SK-N-SH (cell line): ENCODE measurements at regions not wholly inside any gene's neighbourhood (a gene's known extent, or its start where the extent isn't known, plus 50 kb on each side); places are given as distances from the start of the nearest gene placed in this dataset.

ENCODE experiments used
- CTCF ChIA-PET: fragments of 300-600, 350-600 bp; formaldehyde crosslinking; extraction: SDS; loops from one replicate; lab custom pipeline; 2021; lab: Yijun Ruan, JAX
- POLR2A ChIA-PET: fragments of 350-600 bp; sonication (Branson Sonifier 250); formaldehyde crosslinking; extraction: SDS; loops from one replicate; lab custom pipeline; 2020; ENCODE audit warnings: antibody characterized with exemption, inconsistent platforms; lab: Yijun Ruan, JAX
- DNase-seq: peaks from one replicate; pipeline ENCODE4 v3.0.0; 2012
- H2AFZ ChIP-seq: fragments of 200-600 bp; sonication (generic); 2 replicates; pipeline ENCODE4 v1.8.1; 2016; ENCODE audit warnings: antibody characterized with exemption, mild to moderate bottlenecking, low read depth
- H3F3A ChIP-seq: fragments of 200-600 bp; sonication (generic); replicated peaks from 2 replicates; pipeline ENCODE3; 2016; ENCODE audit warnings: antibody characterized with exemption, mild to moderate bottlenecking; ENCODE audit not compliant: insufficient read depth
- H3K27ac ChIP-seq, 2 experiments: fragments of 200-500 bp in 1 of 2; fragments of 200-600 bp in 1 of 2; sonication (Bioruptor generic) in 1 of 2; sonication (generic), shearing (Covaris generic) in 1 of 2; 2 replicates each; pipeline versions ENCODE4 v1.5.1 to v1.6.1; 2014 to 2016; ENCODE audit warnings: low read depth in 2 of 2, inconsistent platforms in 1 of 2, low read length in 1 of 2, mild to moderate bottlenecking in 1 of 2, mixed read lengths in 1 of 2
- H3K27me3 ChIP-seq: fragments of 200-600 bp; sonication (generic), shearing (Covaris generic); 2 replicates; pipeline ENCODE4 v1.6.1; 2016; ENCODE audit warnings: mixed run types; ENCODE audit not compliant: insufficient read depth
- H3K36me3 ChIP-seq, 2 experiments: fragments of 200-500 bp in 1 of 2; fragments of 200-600 bp in 1 of 2; sonication (Bioruptor generic) in 1 of 2; sonication (generic) in 1 of 2; replicated peaks in 1 of 2; 2 replicates each; pipeline versions ENCODE3 to v1.5.1; 2014 to 2016; ENCODE audit warnings: low read length in 1 of 2, mild to moderate bottlenecking in 1 of 2; ENCODE audit not compliant: insufficient read depth in 2 of 2, control insufficient read depth in 1 of 2
- H3K4me1 ChIP-seq, 2 experiments: fragments of 200-500 bp in 1 of 2; fragments of 200-600 bp in 1 of 2; sonication (Bioruptor generic) in 1 of 2; sonication (generic), shearing (Covaris generic) in 1 of 2; 2 replicates each; pipeline versions ENCODE4 v1.5.1 to v1.6.1; 2014 to 2016; ENCODE audit warnings: low read depth in 1 of 2, low read length in 1 of 2, mixed run types in 1 of 2; ENCODE audit not compliant: insufficient read depth in 2 of 2, control insufficient read depth in 1 of 2
- H3K4me2 ChIP-seq: fragments of 200-600 bp; sonication (generic), shearing (Covaris generic); 2 replicates; pipeline ENCODE4 v1.6.1; 2017; ENCODE audit warnings: mixed run types
- H3K4me3 ChIP-seq, 2 experiments: fragments of 200-500 bp in 1 of 2; fragments of 200-600 bp in 1 of 2; sonication (Bioruptor generic) in 1 of 2; sonication (generic), shearing (Covaris generic) in 1 of 2; 2 replicates each; pipeline versions ENCODE4 v1.5.1 to v1.8.1; 2014 to 2016; ENCODE audit warnings: low read depth in 2 of 2, inconsistent platforms in 1 of 2, low read length in 1 of 2, mild to moderate bottlenecking in 1 of 2, mixed read lengths in 1 of 2, moderate library complexity in 1 of 2
- H3K79me2 ChIP-seq: fragments of 200-600 bp; sonication (generic); 2 replicates; pipeline ENCODE4 v1.8.1; 2017; ENCODE audit warnings: mild to moderate bottlenecking; ENCODE audit not compliant: insufficient read depth
- H3K9ac ChIP-seq: fragments of 200-600 bp; sonication (generic); 2 replicates; pipeline ENCODE4 v1.6.1; 2017; ENCODE audit warnings: mixed run types
- H3K9me2 ChIP-seq: fragments of 200-600 bp; sonication (generic); 2 replicates; pipeline ENCODE4 v1.6.1; 2017; ENCODE audit warnings: mixed run types
- H3K9me3 ChIP-seq: fragments of 200-600 bp; sonication (generic); 2 replicates; pipeline ENCODE4 v1.6.1; 2017; ENCODE audit warnings: mixed run types, mild to moderate bottlenecking, moderate library complexity
- H4K20me1 ChIP-seq: fragments of 200-600 bp; sonication (generic); 2 replicates; pipeline ENCODE4 v1.6.1; 2017; ENCODE audit warnings: mild to moderate bottlenecking, mixed run types; ENCODE audit not compliant: insufficient read depth
- CHD2 ChIP-seq: fragments of 150-350 bp; IDR thresholded peaks from 2 replicates; pipeline ENCODE4 v1.6.1; 2018; ENCODE audit warnings: low read length; ENCODE audit not compliant: partially characterized antibody
- ELF1 ChIP-seq: IDR thresholded peaks from 2 replicates; pipeline ENCODE4 v1.4.0; 2012
- FOSL2 ChIP-seq: IDR thresholded peaks from 2 replicates; pipeline ENCODE4 v1.4.0; 2012; ENCODE audit warnings: low read depth, mild to moderate bottlenecking, moderate library complexity, borderline replicate concordance
- FOXJ3 ChIP-seq: sonication (generic); formaldehyde crosslinking; IDR thresholded peaks from 2 replicates; pipeline ENCODE4 v1.5.1; 2020; ENCODE audit warnings: mild to moderate bottlenecking, missing genetic modification reagents
- FOXM1 ChIP-seq: IDR thresholded peaks from 2 replicates; pipeline ENCODE4 v1.4.0; 2012; ENCODE audit warnings: low read depth, mild to moderate bottlenecking
- GABPA ChIP-seq: IDR thresholded peaks from 2 replicates; pipeline ENCODE4 v1.4.0; 2012; ENCODE audit warnings: low read depth, mild to moderate bottlenecking
- POLR2AphosphoS5 ChIP-seq: IDR thresholded peaks from 2 replicates; pipeline ENCODE4 v1.6.1; 2012; ENCODE audit warnings: low read depth, low read length
- RAD21 ChIP-seq: IDR thresholded peaks from 2 replicates; pipeline ENCODE4 v1.6.1; 2012; ENCODE audit warnings: mild to moderate bottlenecking, low read length
- RFX5 ChIP-seq: IDR thresholded peaks from 2 replicates; pipeline ENCODE4 v1.6.1; 2012; ENCODE audit warnings: mild to moderate bottlenecking, improper control_type of control experiment, low read length
- SIN3A ChIP-seq: IDR thresholded peaks from 2 replicates; pipeline ENCODE4 v1.6.1; 2012; ENCODE audit warnings: low read depth, mild to moderate bottlenecking, low read length, moderate library complexity, borderline replicate concordance
- TAF1 ChIP-seq: IDR thresholded peaks from 2 replicates; pipeline ENCODE4 v1.6.1; 2012; ENCODE audit warnings: low read depth, mild to moderate bottlenecking, low read length, moderate library complexity, borderline replicate concordance
- YY1 ChIP-seq: IDR thresholded peaks from 2 replicates; pipeline ENCODE4 v1.4.0; 2012; ENCODE audit warnings: low read depth, mild to moderate bottlenecking
- WGBS: methylation state at CpG from one replicate; pipeline ENCODE4 v1.1.6; 2017; ENCODE audit warnings: low lambda C conversion rate; 5-methylcytosine and 5-hydroxymethylcytosine counted together
- TF ChIP-seq, protein P1 (sequence below): IDR thresholded peaks from 2 replicates; pipeline ENCODE4 v1.4.0; 2012; ENCODE audit warnings: low read depth
- TF ChIP-seq, protein P2 (sequence below): IDR thresholded peaks from 2 replicates; pipeline ENCODE4 v1.4.0; 2012; ENCODE audit warnings: low read depth, borderline replicate concordance
- TF ChIP-seq, protein P3 (sequence below): IDR thresholded peaks from 2 replicates; pipeline ENCODE4 v1.6.1; 2012; ENCODE audit warnings: mild to moderate bottlenecking, low read depth, low read length, moderate library complexity

DNA sequence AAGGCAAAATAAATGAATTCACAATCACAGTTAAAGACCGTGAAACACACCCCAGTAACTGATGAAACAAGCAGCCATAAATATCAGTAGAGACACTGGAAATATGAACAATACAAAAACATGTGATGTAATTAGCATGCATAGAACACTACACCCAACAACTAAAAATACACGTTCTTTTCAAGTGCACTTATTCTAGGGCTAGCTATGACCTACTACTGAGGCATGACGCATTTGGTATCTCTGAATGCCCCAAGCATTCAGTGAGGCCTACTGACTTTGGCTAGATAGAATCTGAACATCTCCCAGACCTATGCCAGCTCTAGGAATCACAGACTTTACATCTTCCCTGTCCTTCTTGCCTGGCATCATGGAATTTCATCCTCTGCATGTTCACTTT, 450.0 kb upstream of the ID2 start:
- peaks cover 0 to 3% of the 10 kb centered on the region in 2 experiments for H3K36me3 ChIP-seq
- POLR2A ChIA-PET, result no interaction called here
- CTCF ChIA-PET, result interaction anchor here (0.7 kb wide), 1 partner anchor 22 kb away, joined by 3 read pairs; no protein-coding TSS in a partner anchor
- peaks cover 0 to 7% of the 10 kb centered on the region in 2 experiments; a peak in 3 of 4 replicates for H3K4me1 ChIP-seq
- no peak overlapping the region for H3K4me3 ChIP-seq
- no peaks in the 10 kb centered on the region for H3F3A ChIP-seq
- DNase-seq, result no peak
- H4K20me1 ChIP-seq, result no peaks in the 10 kb centered on the region
- no peak overlapping the region for H3K4me2 ChIP-seq
- H3K9me3 ChIP-seq, result no peaks in the 10 kb centered on the region
- H3K79me2 ChIP-seq, result no peaks in the 10 kb centered on the region
- H3K27me3 ChIP-seq, result no peaks in the 10 kb centered on the region
- WGBS, result 75% methylated on average over 3 of the region's 3 CpGs
- no peak overlapping the region for H3K27ac ChIP-seq
- H2AFZ ChIP-seq, result no peak overlapping the region
- no peaks in the 10 kb centered on the region for H3K9me2 ChIP-seq
- TF ChIP-seq CHD2, result no peak
- no peak for TF ChIP-seq YY1
- no peak for TF ChIP-seq TAF1
- TF ChIP-seq, protein P1, sequence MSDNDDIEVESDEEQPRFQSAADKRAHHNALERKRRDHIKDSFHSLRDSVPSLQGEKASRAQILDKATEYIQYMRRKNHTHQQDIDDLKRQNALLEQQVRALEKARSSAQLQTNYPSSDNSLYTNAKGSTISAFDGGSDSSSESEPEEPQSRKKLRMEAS, result no peak
- TF ChIP-seq FOXJ3 (CRISPR knock-in tag), result no peak
- TF ChIP-seq FOSL2, result no peak
- no peak for TF ChIP-seq ELF1
- no peak for TF ChIP-seq POLR2AphosphoS5
- TF ChIP-seq, protein P2, sequence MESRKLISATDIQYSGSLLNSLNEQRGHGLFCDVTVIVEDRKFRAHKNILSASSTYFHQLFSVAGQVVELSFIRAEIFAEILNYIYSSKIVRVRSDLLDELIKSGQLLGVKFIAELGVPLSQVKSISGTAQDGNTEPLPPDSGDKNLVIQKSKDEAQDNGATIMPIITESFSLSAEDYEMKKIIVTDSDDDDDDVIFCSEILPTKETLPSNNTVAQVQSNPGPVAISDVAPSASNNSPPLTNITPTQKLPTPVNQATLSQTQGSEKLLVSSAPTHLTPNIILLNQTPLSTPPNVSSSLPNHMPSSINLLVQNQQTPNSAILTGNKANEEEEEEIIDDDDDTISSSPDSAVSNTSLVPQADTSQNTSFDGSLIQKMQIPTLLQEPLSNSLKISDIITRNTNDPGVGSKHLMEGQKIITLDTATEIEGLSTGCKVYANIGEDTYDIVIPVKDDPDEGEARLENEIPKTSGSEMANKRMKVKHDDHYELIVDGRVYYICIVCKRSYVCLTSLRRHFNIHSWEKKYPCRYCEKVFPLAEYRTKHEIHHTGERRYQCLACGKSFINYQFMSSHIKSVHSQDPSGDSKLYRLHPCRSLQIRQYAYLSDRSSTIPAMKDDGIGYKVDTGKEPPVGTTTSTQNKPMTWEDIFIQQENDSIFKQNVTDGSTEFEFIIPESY, result no peak
- TF ChIP-seq GABPA, result no peak
- no peak for TF ChIP-seq FOXM1
- TF ChIP-seq SIN3A, result no peak
- TF ChIP-seq RFX5, result no peak
- TF ChIP-seq, protein P3, sequence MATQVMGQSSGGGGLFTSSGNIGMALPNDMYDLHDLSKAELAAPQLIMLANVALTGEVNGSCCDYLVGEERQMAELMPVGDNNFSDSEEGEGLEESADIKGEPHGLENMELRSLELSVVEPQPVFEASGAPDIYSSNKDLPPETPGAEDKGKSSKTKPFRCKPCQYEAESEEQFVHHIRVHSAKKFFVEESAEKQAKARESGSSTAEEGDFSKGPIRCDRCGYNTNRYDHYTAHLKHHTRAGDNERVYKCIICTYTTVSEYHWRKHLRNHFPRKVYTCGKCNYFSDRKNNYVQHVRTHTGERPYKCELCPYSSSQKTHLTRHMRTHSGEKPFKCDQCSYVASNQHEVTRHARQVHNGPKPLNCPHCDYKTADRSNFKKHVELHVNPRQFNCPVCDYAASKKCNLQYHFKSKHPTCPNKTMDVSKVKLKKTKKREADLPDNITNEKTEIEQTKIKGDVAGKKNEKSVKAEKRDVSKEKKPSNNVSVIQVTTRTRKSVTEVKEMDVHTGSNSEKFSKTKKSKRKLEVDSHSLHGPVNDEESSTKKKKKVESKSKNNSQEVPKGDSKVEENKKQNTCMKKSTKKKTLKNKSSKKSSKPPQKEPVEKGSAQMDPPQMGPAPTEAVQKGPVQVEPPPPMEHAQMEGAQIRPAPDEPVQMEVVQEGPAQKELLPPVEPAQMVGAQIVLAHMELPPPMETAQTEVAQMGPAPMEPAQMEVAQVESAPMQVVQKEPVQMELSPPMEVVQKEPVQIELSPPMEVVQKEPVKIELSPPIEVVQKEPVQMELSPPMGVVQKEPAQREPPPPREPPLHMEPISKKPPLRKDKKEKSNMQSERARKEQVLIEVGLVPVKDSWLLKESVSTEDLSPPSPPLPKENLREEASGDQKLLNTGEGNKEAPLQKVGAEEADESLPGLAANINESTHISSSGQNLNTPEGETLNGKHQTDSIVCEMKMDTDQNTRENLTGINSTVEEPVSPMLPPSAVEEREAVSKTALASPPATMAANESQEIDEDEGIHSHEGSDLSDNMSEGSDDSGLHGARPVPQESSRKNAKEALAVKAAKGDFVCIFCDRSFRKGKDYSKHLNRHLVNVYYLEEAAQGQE, result no peak
- TF ChIP-seq RAD21, result no peak
- no peak overlapping the region for H3K9ac ChIP-seq
